SW 1271 (cell line): ENCODE measurements at regions not wholly inside any gene's neighbourhood (a gene's known extent, or its start where the extent isn't known, plus 50 kb on each side); places are given as distances from the start of the nearest gene placed in this dataset.
A peak's percentile ranks its signal among the peaks of the same experiment; 100 is the strongest.

Experiments used
- DNase-seq, 2 experiments: peaks; one replicate each; lab custom pipeline; 2025; lab: John Stamatoyannopoulos, UW

GRCh38 chr9:118059484-118060278 is 355.5 kb downstream of the TLR4 start:
- DNase-seq, result no peak

- no peak for DNase-seq
Observed at GRCh38 chr9:118083161-118083560, 379.0 kb downstream of the TLR4 start.

- no peak for DNase-seq
Observed at GRCh38 chr9:118088090-118088489, 383.9 kb downstream of the TLR4 start.

- no peak for DNase-seq
Observed at GRCh38 chr9:118091226-118091625, 387.0 kb downstream of the TLR4 start.

GRCh38 chr9:118091711-118092500 is 387.7 kb downstream of the TLR4 start:
- DNase-seq, result no peak

- no peak for DNase-seq
Observed at GRCh38 chr9:118094387-118094786, 390.2 kb downstream of the TLR4 start.

- DNase-seq, result no peak
Observed at GRCh38 chr9:118100529-118101419, 396.6 kb downstream of the TLR4 start.

- DNase-seq, result no peak
Observed at GRCh38 chr9:118104363-118104762, 400.2 kb downstream of the TLR4 start.

GRCh38 chr9:118108971-118109370 is 404.8 kb downstream of the TLR4 start:
- no peak for DNase-seq

GRCh38 chr9:118109542-118109941 is 405.3 kb downstream of the TLR4 start:
- DNase-seq, result no peak

GRCh38 chr9:118121361-118121760 is 417.2 kb downstream of the TLR4 start:
- no peak for DNase-seq

GRCh38 chr9:118128313-118128712 is 424.1 kb downstream of the TLR4 start:
- no peak for DNase-seq

GRCh38 chr9:118129541-118129940 is 425.3 kb downstream of the TLR4 start:
- no peak for DNase-seq

- no peak for DNase-seq
Observed at GRCh38 chr9:118148990-118149389, 444.8 kb downstream of the TLR4 start.

GRCh38 chr9:118156846-118157245 is 452.6 kb downstream of the TLR4 start:
- no peak for DNase-seq

- no peak for DNase-seq
Observed at GRCh38 chr9:118162716-118163115, 458.5 kb downstream of the TLR4 start.

GRCh38 chr9:118163751-118164150 is 459.5 kb downstream of the TLR4 start:
- no peak for DNase-seq

- no peak for DNase-seq
Observed at GRCh38 chr9:118165451-118165850, 461.2 kb downstream of the TLR4 start.

GRCh38 chr9:118170032-118170955 is 466.1 kb downstream of the TLR4 start:
- DNase-seq, result peak in 1 of 2 experiments; percentile 30

GRCh38 chr9:118177241-118177640 is 473.0 kb downstream of the TLR4 start:
- DNase-seq, result no peak

- DNase-seq, result no peak
Observed at GRCh38 chr9:118183576-118183975, 479.4 kb downstream of the TLR4 start.
